B cell (primary cell): ENCODE measurements at regions not wholly inside any gene's neighbourhood (a gene's known extent, or its start where the extent isn't known, plus 50 kb on each side); places are given as distances from the start of the nearest gene placed in this dataset.

ENCODE experiments used
- ATAC-seq: fragments of 200-7000 bp; cut with Tn5 transposase; one replicate; pipeline ENCODE4 v1.10.0; 2021; ENCODE audit warnings: low read depth, mild to moderate bottlenecking, moderate number of reproducible peaks, moderate library complexity
- CTCF ChIA-PET: fragments of 350-600 bp; sonication (Branson Sonifier 250); formaldehyde crosslinking; loops from one replicate; lab custom pipeline; 2021; ENCODE audit warnings: antibody characterized with exemption, inconsistent platforms; lab: Charles Lee
- POLR2A ChIA-PET: fragments of 350-600 bp; sonication (Branson Sonifier 250); formaldehyde crosslinking; loops from one replicate; lab custom pipeline; 2021; ENCODE audit warnings: antibody characterized with exemption; lab: Charles Lee
- DNase-seq: peaks from one replicate; pipeline ENCODE4 v3.0.0; 2013
- H2AFZ ChIP-seq: 2 replicates; pipeline ENCODE4 v1.6.1; 2012; ENCODE audit warnings: mild to moderate bottlenecking, low read depth, low read length; ENCODE audit not compliant: insufficient read depth, poor library complexity, severe bottlenecking
- H3K27ac ChIP-seq, 2 donors: 1 replicate in 1 of 2; 2 replicates in 1 of 2; pipeline ENCODE4 v1.5.1; 2012 to 2013; ENCODE audit warnings: low read length in 2 of 2, mild to moderate bottlenecking in 2 of 2, moderate library complexity in 1 of 2
- H3K27me3 ChIP-seq, 4 experiments: fragments of 200-600 bp in 1 of 4; sonication (generic) in 1 of 4; replicated peaks in 1 of 4; 1 replicate in 2 of 4; 2 replicates in 2 of 4; pipeline versions ENCODE4 v1.6.1 to v1.7.0; 2013 to 2016; ENCODE audit warnings: low read length in 3 of 4, mild to moderate bottlenecking in 2 of 4, mixed read lengths in 1 of 4, moderate library complexity in 1 of 4; ENCODE audit not compliant: insufficient read depth in 4 of 4, control insufficient read depth in 3 of 4; ENCODE audit errors: control extremely low read depth in 1 of 4
- H3K36me3 ChIP-seq, 2 experiments: replicated peaks in 1 of 2; 1 replicate in 1 of 2; 2 replicates in 1 of 2; pipeline versions ENCODE4 v1.6.1 to v1.7.1; 2013; ENCODE audit warnings: low read length in 1 of 2; ENCODE audit not compliant: insufficient read depth in 2 of 2, control insufficient read depth in 1 of 2; ENCODE audit errors: control extremely low read depth in 1 of 2, extremely low read depth in 1 of 2
- H3K4me1 ChIP-seq, 2 donors: fragments of 200-600 bp in 1 of 2; sonication (generic) in 1 of 2; 1 replicate in 1 of 2; 2 replicates in 1 of 2; pipeline versions ENCODE4 v1.5.1 to v1.6.1; 2013 to 2017; ENCODE audit warnings: low read length in 2 of 2; ENCODE audit not compliant: control insufficient read depth in 2 of 2, insufficient read depth in 2 of 2
- H3K4me2 ChIP-seq: replicated peaks from 2 replicates; pipeline ENCODE3; 2012; ENCODE audit warnings: mild to moderate bottlenecking, low read depth, low read length; ENCODE audit not compliant: poor library complexity, severe bottlenecking
- H3K4me3 ChIP-seq, 5 experiments: fragments of 200-600 bp in 1 of 5; sonication (generic) in 1 of 5; 1 replicate in 3 of 5; 2 replicates in 2 of 5; pipeline versions ENCODE4 v1.5.1 to v1.7.0; 2011 to 2016; ENCODE audit warnings: low read length in 4 of 5, mild to moderate bottlenecking in 4 of 5, low read depth in 2 of 5, control low read depth in 1 of 5, moderate library complexity in 1 of 5; ENCODE audit not compliant: insufficient read depth in 1 of 5; ENCODE audit errors: control extremely low read depth in 1 of 5, extremely low read depth in 1 of 5
- H3K79me2 ChIP-seq: fragments of 200-600 bp; sonication (generic); one replicate; pipeline ENCODE4 v1.6.0; 2016; ENCODE audit warnings: low read length; ENCODE audit not compliant: control insufficient read depth, insufficient read depth
- H3K9ac ChIP-seq: fragments of 200-600 bp; sonication (generic); 2 replicates; pipeline ENCODE4 v1.6.1; 2017; ENCODE audit warnings: mild to moderate bottlenecking, low read length, moderate library complexity
- H3K9me3 ChIP-seq, 3 donors: one replicate each; pipeline versions ENCODE4 v1.6.1 to v1.7.1; 2013; ENCODE audit warnings: low read length in 2 of 3; ENCODE audit not compliant: control insufficient read depth in 2 of 3, insufficient read depth in 1 of 3; ENCODE audit errors: control extremely low read depth in 1 of 3
- H4K20me1 ChIP-seq: 2 replicates; pipeline ENCODE4 v1.6.0; 2012; ENCODE audit warnings: mild to moderate bottlenecking, low read length; ENCODE audit not compliant: insufficient read depth, control insufficient read depth, poor library complexity, severe bottlenecking
- H3K27ac Mint-ChIP-seq: one replicate; pipeline ENCODE4 v1.8.0; 2021; ENCODE audit warnings: mixed read lengths
- H3K27me3 Mint-ChIP-seq: one replicate; pipeline ENCODE4 v1.8.0; 2021; ENCODE audit warnings: mixed read lengths
- H3K4me1 Mint-ChIP-seq: one replicate; pipeline ENCODE4 v1.8.0; 2021; ENCODE audit warnings: mixed read lengths
- H3K4me3 Mint-ChIP-seq: one replicate; pipeline ENCODE4 v1.8.0; 2021; ENCODE audit warnings: mixed read lengths
- H3K9me3 Mint-ChIP-seq: one replicate; pipeline ENCODE4 v1.8.0; 2022; ENCODE audit warnings: mixed read lengths; ENCODE audit not compliant: insufficient read depth
- CTCF ChIP-seq: fragments of 200-600 bp; IDR thresholded peaks from one replicate; pipeline ENCODE4 v1.8.0; 2022; ENCODE audit warnings: antibody characterized with exemption, mild to moderate bottlenecking
- EZH2 ChIP-seq: IDR thresholded peaks from 2 replicates; pipeline ENCODE4 v1.6.1; 2012; ENCODE audit warnings: borderline replicate concordance, low read depth, mild to moderate bottlenecking, moderate library complexity, low read length; ENCODE audit not compliant: insufficient read depth, poor library complexity, severe bottlenecking
- WGBS: methylation state at CpG from one replicate; pipeline ENCODE4 v1.1.5; 2013; ENCODE audit warnings: missing lambda C conversion rate; ENCODE audit not compliant: insufficient coverage; 5-methylcytosine and 5-hydroxymethylcytosine counted together
- intact Hi-C: fragments of 100-400 bp; cut with micrococcal nuclease; formaldehyde crosslinking; loops from one replicate; pipeline ENCODE4 v1.10.0; 2022

- no peaks in the 10 kb centered on the region for H3K79me2 ChIP-seq
- no peaks in the 10 kb centered on the region for H3K4me1 ChIP-seq
- H3K4me1 Mint-ChIP-seq = no peaks in the 10 kb centered on the region
- no peak overlapping the region for H3K27ac ChIP-seq
- ATAC-seq = no peak
- peaks cover 2% of the 10 kb centered on the region for H3K9me3 Mint-ChIP-seq
- intact Hi-C loops = no loop called here
- no peaks in the 10 kb centered on the region for H3K27me3 ChIP-seq
- H3K4me2 ChIP-seq = no peak overlapping the region
- ChIA-PET POLR2A (no interaction called here), CTCF (no interaction called here)
- no peaks in the 10 kb centered on the region for H4K20me1 ChIP-seq
- H3K27ac Mint-ChIP-seq = no peak overlapping the region
- no peak for DNase-seq
- no peaks in the 10 kb centered on the region for H3K36me3 ChIP-seq
- no peaks in the 10 kb centered on the region for H3K27me3 Mint-ChIP-seq
- no peak overlapping the region for H3K4me3 Mint-ChIP-seq
- H3K9ac ChIP-seq = no peak overlapping the region
- H3K4me3 ChIP-seq = no peak overlapping the region
- H2AFZ ChIP-seq = no peak overlapping the region
- H3K9me3 ChIP-seq = no peaks in the 10 kb centered on the region
- WGBS = no CpG with 5 or more reads among the region's 1 CpG
- TF ChIP-seq CTCF (no peak), EZH2 (no peak)
Measured at GRCh38 chr13:90792335-90792734, 555.2 kb upstream of the MIR17HG start.

GRCh38 chr13:90793261-90793820 lies 554.1 kb upstream of the MIR17HG start:
- ATAC-seq = no peak

More at GRCh38 chr13:90793261-90793820, 554.1 kb upstream of the MIR17HG start:
- Mint-ChIP-seq H3K9me3 (peaks cover 2% of the 10 kb centered on the region), H3K4me3 (no peak overlapping the region), H3K27me3 (no peaks in the 10 kb centered on the region), H3K4me1 (no peaks in the 10 kb centered on the region), H3K27ac (no peak overlapping the region)
- intact Hi-C loops = no loop called here
- H2AFZ ChIP-seq = no peak overlapping the region
- H3K9me3 ChIP-seq = no peaks in the 10 kb centered on the region
- WGBS = 100% methylated on average over 2 of the region's 3 CpGs
- no peaks in the 10 kb centered on the region for H3K4me1 ChIP-seq
- no peak overlapping the region for H3K27ac ChIP-seq
- H3K4me2 ChIP-seq = no peak overlapping the region
- no peaks in the 10 kb centered on the region for H3K36me3 ChIP-seq
- H4K20me1 ChIP-seq = no peaks in the 10 kb centered on the region
- ChIA-PET CTCF (no interaction called here), POLR2A (no interaction called here)
- no peaks in the 10 kb centered on the region for H3K79me2 ChIP-seq
- no peaks in the 10 kb centered on the region for H3K27me3 ChIP-seq
- H3K4me3 ChIP-seq = no peak overlapping the region
- H3K9ac ChIP-seq = no peak overlapping the region
- DNase-seq = no peak
- TF ChIP-seq EZH2 (no peak), CTCF (no peak)
